Dedifferentiated amniotic fluid mesenchymal stem cell (primary cell): ENCODE measurements at regions not wholly inside any gene's neighbourhood (a gene's known extent, or its start where the extent isn't known, plus 50 kb on each side); places are given as distances from the start of the nearest gene placed in this dataset.

Experiments
- DNase-seq: peaks from one replicate; pipeline ENCODE4 v3.0.0-alpha.2; 2016; ENCODE audit errors: extremely low spot score

DNA sequence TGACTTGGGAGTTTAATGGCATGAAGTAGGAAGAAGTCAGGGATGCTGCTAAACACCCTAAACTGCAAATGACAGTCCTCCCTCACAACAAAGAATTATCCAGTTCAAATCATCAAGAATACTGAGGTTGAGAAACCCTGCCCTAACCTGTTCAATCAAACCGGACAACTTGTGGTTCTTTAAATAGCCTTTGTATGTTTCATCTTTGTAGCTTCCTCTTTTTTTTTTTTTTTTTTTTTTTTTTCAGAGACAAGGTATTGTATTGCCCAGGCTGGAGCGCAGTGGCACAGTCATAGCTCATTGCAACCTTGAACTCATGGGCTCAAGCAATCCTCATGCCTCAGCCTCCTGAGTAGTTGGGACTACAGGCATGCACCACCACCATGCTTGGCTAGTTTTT is 52.5 kb upstream of the TTC29 start:
- no peak for DNase-seq

GRCh38 chr4:147003956-147004809 is 58.5 kb upstream of the TTC29 start:
- DNase-seq: no peak

DNA sequence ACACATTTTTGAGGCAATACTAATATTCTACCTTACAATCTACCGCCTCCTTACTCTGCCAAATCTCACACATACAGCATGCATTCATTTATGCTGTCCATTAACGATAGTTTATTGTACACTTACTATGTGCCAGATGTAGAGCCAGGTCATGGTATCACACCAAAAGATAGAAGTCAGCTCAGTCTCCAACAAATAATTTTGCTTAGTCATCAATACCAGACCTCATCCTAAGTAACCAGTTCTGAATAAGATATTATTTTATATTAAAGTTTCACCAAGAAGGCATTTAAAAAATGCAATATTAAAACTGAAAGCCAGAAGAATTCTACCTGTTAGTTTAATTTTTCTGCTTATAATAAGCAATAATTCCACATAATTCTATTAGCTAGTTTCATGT is 60.6 kb upstream of the TTC29 start:
- no peak for DNase-seq

DNA sequence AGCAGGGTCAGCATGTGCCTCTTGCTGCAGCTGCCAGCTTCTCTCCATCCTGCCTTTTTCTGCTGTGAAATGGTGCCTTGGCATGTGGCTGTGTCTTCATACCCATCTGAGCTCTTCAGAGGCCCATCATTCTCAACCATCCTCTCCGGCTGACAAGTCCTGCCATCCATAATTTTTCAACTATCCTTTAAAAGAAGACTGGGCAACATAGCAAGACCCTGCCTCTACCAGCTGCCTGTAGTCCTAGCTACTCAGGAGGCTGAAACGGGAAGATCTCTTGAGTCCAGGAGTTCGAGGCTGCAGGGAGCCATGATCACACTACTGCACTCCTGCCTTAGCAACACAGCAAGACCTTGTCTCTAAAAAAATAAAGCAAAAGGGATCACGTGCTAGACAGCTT is 64.2 kb upstream of the TTC29 start:
- no peak for DNase-seq

- DNase-seq: no peak
These were observed 65.7 kb upstream of the TTC29 start for GRCh38 chr4:147011411-147011810.

- no peak for DNase-seq
These were observed 66.5 kb upstream of the TTC29 start for GRCh38 chr4:147012059-147012707.

DNA sequence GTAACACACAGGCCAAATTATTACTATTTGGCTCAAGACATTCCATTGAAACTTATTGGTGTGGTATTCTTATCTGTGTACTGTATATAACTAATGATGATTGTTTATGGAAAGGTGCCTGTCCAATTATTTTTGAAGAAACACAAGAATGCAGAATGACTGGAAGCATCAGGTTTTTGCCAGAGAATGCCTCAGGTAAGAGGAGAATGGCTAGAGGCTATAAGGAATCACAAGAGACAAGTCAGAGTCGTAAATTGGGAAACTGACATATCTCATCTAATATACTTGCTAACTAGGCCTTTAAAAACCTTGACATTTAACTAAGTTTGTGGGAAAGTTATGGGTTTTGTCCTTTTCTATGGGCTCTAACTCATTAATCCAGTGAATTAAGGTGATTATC is 69.3 kb upstream of the TTC29 start:
- DNase-seq: no peak

- no peak for DNase-seq
These were observed 69.8 kb upstream of the TTC29 start for GRCh38 chr4:147015491-147015890.

GRCh38 chr4:147017081-147017480 is 71.4 kb upstream of the TTC29 start:
- no peak for DNase-seq

- DNase-seq: peak; percentile 61
These were observed 73.4 kb upstream of the TTC29 start for GRCh38 chr4:147019091-147019490.

DNA sequence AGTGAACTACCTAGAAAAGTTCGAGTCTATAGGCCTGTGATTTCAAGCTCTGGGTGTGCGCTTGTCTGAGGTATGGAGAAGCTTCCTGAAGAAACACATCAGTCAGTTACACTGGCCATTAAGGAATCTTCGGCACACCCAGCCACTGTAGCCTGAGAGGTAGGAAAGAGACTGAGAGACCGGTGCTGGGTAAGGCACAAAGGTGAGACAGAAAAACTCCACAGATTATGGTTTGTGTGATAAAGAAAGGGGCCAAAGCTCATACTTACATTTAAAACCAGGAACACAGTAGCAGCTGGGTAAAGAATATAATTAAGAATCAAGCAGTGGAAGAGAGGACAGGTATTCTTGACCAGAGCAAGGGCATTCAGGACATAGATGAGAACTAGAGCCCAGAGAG is 74.8 kb upstream of the TTC29 start:
- no peak for DNase-seq

GRCh38 chr4:147025042-147025441 is 79.4 kb upstream of the TTC29 start:
- DNase-seq: no peak

- no peak for DNase-seq
These were observed 83.6 kb upstream of the TTC29 start for GRCh38 chr4:147029296-147029695.

- DNase-seq: peak; percentile 34
These were observed 88.7 kb upstream of the TTC29 start for GRCh38 chr4:147034372-147034771.

DNA sequence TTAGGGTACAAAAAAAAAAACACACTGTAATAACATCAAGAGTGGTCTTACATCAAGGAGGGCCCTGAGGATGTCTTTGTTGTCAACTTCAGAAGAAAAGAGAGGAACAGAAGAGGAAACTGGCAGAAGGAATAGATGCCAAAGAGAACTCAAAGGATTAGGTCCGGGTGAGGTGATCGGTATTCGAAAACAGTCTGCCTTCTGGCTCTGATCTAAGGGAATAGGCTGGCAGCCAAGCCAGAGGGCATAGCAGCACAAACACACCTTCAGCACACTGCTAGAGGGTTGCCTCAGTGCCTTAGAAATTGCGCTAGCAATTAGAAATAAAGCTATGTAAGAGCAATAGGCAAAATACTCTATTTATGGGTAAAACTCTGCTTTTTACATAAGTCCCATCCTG is 91.4 kb upstream of the TTC29 start:
- DNase-seq: no peak

DNA sequence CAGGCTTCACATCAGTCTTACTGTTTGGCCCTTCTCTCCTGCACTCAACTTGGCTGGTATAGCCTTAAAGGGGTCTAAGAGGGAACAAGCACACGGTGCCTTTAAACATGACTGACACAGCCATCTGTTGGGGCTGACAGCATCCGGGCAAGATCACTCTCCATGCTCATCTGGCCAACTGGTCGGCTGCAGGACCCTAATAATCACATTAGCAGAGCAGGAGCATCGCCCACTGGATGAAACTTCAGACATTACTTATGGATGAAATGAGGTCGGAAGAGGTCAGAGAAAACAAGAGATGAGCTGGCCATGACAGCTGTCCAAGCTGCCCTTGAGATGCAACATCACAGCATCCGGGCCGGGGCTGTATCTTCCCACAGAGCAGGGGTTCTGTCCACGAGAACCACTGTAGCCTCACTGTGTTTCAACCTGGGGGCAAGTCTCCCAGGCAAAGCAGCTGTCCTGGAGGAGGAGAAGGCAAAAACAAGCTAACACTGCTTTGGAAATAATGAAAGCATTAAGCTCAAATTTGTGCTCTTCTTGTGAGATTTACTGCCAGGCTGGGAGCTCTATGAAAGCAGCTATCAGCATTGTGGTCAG is 94.4 kb upstream of the TTC29 start:
- no peak for DNase-seq

- DNase-seq: no peak
These were observed 95.2 kb upstream of the TTC29 start for GRCh38 chr4:147040874-147041273.

- DNase-seq: no peak
These were observed 95.7 kb upstream of the TTC29 start for GRCh38 chr4:147041376-147041775.

DNA sequence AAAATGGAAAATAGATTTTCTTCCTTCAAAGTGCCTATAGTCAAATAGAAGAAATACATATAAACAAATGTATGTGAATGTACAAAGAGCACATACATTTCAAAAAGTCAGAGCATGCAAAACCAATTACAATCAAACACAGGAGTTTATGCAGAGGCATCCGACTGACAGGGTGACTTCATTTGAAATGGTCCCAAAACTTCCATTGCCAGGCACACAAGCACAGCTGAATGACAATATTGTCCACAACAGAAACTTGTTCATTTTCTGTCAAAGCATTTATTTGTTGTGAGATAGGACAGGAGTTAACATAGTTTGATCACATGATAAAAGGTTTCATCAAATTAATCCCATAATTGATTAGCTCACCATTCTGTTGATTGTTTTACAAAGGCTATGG is 96.4 kb upstream of the TTC29 start:
- DNase-seq: no peak

DNA sequence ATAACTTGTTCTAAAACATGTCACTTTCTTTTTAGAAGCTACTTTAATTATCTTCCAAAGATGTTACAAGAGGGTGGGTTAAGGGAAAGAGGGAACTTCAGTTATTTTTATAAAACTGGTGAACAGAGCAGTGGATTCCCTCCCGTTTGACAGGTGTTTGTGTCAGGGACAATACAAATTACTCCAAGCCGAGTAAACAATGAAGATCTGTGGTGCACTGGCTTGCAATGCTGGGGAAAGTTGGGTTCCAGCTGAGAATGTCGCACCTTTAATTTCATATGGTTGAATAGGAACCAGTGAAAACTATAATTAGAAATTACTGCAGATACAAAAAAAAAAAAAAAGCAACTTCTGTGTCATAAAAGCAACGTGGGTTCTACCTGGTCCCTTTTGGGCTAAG is 98.6 kb upstream of the TTC29 start:
- no peak for DNase-seq

GRCh38 chr4:147049946-147050345 is 104.3 kb upstream of the TTC29 start:
- DNase-seq: no peak

GRCh38 chr4:147050356-147050765 is 104.7 kb upstream of the TTC29 start:
- DNase-seq: peak; percentile 29

DNA sequence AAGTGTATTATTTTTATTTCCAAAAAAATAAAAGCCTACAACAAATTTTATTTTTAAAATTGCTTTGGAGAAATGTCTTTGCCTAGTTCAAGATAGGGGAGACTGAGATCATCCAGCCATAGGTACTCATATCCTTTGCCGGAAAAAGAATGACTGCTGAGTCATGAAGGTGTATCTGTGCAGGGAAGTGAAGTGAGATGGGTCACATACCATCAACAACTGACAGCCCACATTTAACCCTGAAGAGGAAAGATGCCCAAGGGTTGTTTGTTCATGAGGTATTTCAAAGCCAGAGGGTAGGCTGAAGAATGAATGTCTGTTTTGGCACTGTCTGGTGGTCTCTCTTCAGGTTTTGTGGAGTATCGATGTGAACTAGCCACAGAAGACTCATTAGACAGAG is 106.7 kb upstream of the TTC29 start:
- DNase-seq: no peak
